OCI-LY3 (cell line): ENCODE measurements at regions not wholly inside any gene's neighbourhood (a gene's known extent, or its start where the extent isn't known, plus 50 kb on each side); places are given as distances from the start of the nearest gene placed in this dataset.

Source experiments
- CTCF ChIP-seq: fragments of 200-600, 300-600 bp; sonication (generic); IDR thresholded peaks from 2 replicates; pipeline ENCODE4 v1.5.1; 2014; ENCODE audit warnings: antibody characterized with exemption, low read length, low read depth
- EZH2phosphoT487 ChIP-seq: fragments of 200-600 bp; shearing (Covaris generic); IDR thresholded peaks from 2 replicates; pipeline ENCODE4 v1.6.1; 2018; ENCODE audit warnings: antibody characterized with exemption, mixed run types, low read depth

- no peak for TF ChIP-seq CTCF
- no peak for TF ChIP-seq EZH2phosphoT487
Measured at GRCh38 chr5:165569551-165569950, 2064.1 kb downstream of the MAT2B start.
